Glutamatergic neuron (in vitro differentiated cells): ENCODE measurements at regions not wholly inside any gene's neighbourhood (a gene's known extent, or its start where the extent isn't known, plus 50 kb on each side); places are given as distances from the start of the nearest gene placed in this dataset.

ENCODE experiments used
- DNase-seq: peaks from one replicate; pipeline ENCODE4 v3.0.0; 2022
- H3K27ac Mint-ChIP-seq: one replicate; pipeline ENCODE4 v1.8.0; 2020; ENCODE audit warnings: mild to moderate bottlenecking, mixed read lengths, inconsistent platforms; ENCODE audit not compliant: unreplicated experiment
- H3K27me3 Mint-ChIP-seq: one replicate; pipeline ENCODE4 v1.8.0; 2020; ENCODE audit warnings: mild to moderate bottlenecking, moderate library complexity, mixed read lengths, inconsistent platforms; ENCODE audit not compliant: unreplicated experiment
- H3K36me3 Mint-ChIP-seq: one replicate; pipeline ENCODE4 v1.8.0; 2020; ENCODE audit warnings: mild to moderate bottlenecking, mixed read lengths, inconsistent platforms; ENCODE audit not compliant: unreplicated experiment
- H3K4me1 Mint-ChIP-seq: one replicate; pipeline ENCODE4 v1.8.0; 2020; ENCODE audit warnings: mild to moderate bottlenecking, low read depth, mixed read lengths, inconsistent platforms; ENCODE audit not compliant: unreplicated experiment
- H3K4me3 Mint-ChIP-seq: one replicate; pipeline ENCODE4 v1.8.0; 2020; ENCODE audit warnings: mild to moderate bottlenecking, mixed read lengths, inconsistent platforms; ENCODE audit not compliant: unreplicated experiment
- H3K9me3 Mint-ChIP-seq: one replicate; pipeline ENCODE4 v1.8.0; 2020; ENCODE audit warnings: mild to moderate bottlenecking, moderate library complexity, mixed read lengths, inconsistent platforms; ENCODE audit not compliant: unreplicated experiment
- TF ChIP-seq, protein P1 (sequence below): fragments of 200-600 bp; sonication (generic); IDR thresholded peaks from one replicate; pipeline ENCODE4 v1.5.0; 2021; ENCODE audit not compliant: partially characterized antibody, unreplicated experiment

DNA sequence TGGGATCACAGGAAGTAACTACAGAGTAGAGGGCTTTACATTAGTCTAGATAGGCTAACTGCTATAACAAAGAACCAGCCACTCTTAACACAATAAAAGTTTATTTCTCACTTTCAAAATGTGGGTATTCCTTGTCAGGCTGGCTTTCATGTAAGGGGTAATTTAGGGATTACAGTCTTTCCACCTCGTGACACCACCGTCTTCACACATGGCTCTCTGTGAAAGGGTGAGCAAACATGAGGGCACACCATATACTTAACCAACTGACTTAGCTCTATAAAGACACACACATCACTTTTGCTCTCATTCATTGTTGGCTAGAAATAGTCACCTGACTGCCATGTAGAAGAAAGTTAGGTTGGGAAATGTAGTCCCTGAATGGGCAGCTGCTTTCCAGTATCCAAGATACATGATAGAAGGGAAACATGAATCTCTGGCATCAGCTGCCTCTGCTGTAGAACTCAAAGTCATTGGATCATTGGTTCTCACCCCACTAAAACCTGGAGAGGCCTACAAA lies 66.1 kb upstream of the CRY1 start:
- Mint-ChIP-seq H3K27ac (no peak overlapping the region), H3K4me3 (no peak overlapping the region)

DNA sequence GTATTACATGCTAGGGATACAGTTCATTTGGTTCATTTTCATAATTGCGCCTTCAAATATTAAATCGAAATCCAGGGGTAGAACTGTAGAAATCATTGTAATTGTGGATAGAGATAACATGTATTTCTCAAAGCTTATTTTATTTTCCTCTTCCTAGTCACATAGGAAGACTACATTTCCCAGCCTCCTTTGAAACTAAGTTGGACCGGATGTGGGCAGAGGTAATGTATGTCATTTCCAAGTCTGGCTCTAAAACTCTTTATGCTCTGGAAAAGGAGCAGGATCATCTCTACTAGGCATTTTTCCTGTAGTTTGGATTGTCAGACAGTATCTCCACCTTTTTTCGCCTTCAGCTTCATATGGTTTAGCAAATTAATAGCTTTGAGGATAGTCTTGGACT lies 70.1 kb upstream of the CRY1 start:
- Mint-ChIP-seq H3K27me3 (no peaks in the 10 kb centered on the region), H3K4me1 (no peaks in the 10 kb centered on the region), H3K4me3 (no peak overlapping the region), H3K27ac (no peak overlapping the region), H3K36me3 (no peaks in the 10 kb centered on the region), H3K9me3 (no peaks in the 10 kb centered on the region)
- no peak for DNase-seq
- TF ChIP-seq, protein P1, sequence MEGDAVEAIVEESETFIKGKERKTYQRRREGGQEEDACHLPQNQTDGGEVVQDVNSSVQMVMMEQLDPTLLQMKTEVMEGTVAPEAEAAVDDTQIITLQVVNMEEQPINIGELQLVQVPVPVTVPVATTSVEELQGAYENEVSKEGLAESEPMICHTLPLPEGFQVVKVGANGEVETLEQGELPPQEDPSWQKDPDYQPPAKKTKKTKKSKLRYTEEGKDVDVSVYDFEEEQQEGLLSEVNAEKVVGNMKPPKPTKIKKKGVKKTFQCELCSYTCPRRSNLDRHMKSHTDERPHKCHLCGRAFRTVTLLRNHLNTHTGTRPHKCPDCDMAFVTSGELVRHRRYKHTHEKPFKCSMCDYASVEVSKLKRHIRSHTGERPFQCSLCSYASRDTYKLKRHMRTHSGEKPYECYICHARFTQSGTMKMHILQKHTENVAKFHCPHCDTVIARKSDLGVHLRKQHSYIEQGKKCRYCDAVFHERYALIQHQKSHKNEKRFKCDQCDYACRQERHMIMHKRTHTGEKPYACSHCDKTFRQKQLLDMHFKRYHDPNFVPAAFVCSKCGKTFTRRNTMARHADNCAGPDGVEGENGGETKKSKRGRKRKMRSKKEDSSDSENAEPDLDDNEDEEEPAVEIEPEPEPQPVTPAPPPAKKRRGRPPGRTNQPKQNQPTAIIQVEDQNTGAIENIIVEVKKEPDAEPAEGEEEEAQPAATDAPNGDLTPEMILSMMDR, result no peak

More for the DNA sequence above, 66.1 kb upstream of the CRY1 start:
- Mint-ChIP-seq H3K36me3 (peaks cover 4% of the 10 kb centered on the region), H3K4me1 (no peaks in the 10 kb centered on the region), H3K27me3 (no peaks in the 10 kb centered on the region), H3K9me3 (no peaks in the 10 kb centered on the region)
- TF ChIP-seq, protein P1, result no peak
- DNase-seq, result no peak

DNA sequence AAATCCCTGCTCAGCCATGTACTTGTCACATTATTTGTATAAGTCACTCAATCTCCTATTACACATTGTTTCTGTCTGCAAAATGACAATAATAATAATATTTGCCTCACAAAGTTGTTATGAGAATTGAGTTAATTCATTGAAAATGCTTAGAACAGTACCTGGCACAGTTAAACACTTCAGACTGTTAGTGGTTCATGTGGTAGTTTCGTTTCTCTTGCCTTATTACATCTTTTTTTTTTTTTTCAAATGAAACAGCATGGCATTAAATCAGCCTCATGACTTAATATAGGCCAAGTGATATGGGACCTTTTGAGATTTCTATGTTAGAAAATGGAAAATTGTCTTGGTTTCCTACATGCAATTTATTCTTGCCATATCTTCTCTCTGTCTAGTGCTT lies 71.0 kb upstream of the CRY1 start:
- Mint-ChIP-seq H3K9me3 (no peaks in the 10 kb centered on the region), H3K4me3 (no peak overlapping the region), H3K36me3 (no peaks in the 10 kb centered on the region), H3K27me3 (no peaks in the 10 kb centered on the region), H3K27ac (no peak overlapping the region), H3K4me1 (no peaks in the 10 kb centered on the region)
- no peak for DNase-seq
- TF ChIP-seq, protein P1, result no peak

DNA sequence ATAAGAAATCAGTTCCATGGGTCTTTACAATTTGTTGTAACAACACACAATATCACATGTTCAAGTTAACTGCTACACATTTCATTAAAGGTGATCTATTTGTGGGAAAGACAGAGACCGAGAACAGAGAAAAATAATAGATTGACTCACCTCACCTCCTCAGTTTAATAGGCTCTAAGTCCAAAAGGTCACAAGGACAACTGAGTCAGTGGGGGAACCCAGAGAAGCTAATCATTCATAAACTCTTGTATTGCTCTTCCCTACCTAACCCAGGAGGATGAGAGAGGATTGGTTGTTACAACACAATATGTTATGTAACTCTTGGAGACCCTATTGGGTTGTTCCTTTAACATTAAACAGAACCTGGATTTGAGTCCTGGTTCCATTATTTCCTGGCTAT lies 72.2 kb upstream of the CRY1 start:
- Mint-ChIP-seq H3K4me3 (no peak overlapping the region), H3K27ac (no peak overlapping the region), H3K4me1 (no peaks in the 10 kb centered on the region)

DNA sequence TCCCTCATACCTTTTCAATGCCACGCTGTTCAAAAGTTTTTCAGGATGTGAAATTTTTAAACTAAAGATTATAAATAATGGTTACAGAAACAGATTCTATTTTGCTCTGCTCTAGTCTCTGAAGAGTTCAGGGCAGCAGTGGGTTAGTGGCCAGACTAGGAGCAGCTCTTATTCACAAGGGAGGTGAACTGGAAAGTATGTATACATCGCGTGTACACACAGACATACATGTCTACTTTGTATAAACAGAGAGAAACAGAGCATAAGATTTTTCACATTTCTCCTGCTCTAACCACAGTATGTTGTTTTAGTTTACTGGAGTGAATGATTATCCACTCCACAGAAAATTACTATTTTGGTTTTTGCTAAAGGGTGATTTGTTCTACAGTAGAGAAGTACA lies 74.4 kb upstream of the CRY1 start:
- H3K36me3 Mint-ChIP-seq, result no peaks in the 10 kb centered on the region
- no peaks in the 10 kb centered on the region for H3K9me3 Mint-ChIP-seq
- no peaks in the 10 kb centered on the region for H3K27me3 Mint-ChIP-seq
- H3K4me3 Mint-ChIP-seq, result no peak overlapping the region
- DNase-seq, result no peak
- TF ChIP-seq, protein P1, result no peak
- H3K4me1 Mint-ChIP-seq, result no peaks in the 10 kb centered on the region
- H3K27ac Mint-ChIP-seq, result no peak overlapping the region

More for the DNA sequence above, 72.2 kb upstream of the CRY1 start:
- H3K36me3 Mint-ChIP-seq, result no peaks in the 10 kb centered on the region
- H3K9me3 Mint-ChIP-seq, result no peaks in the 10 kb centered on the region
- TF ChIP-seq, protein P1, result no peak
- H3K27me3 Mint-ChIP-seq, result no peaks in the 10 kb centered on the region
- DNase-seq, result no peak
